GM20000 (cell line): ENCODE measurements at regions not wholly inside any gene's neighbourhood (a gene's known extent, or its start where the extent isn't known, plus 50 kb on each side); places are given as distances from the start of the nearest gene placed in this dataset.

Source experiments
- DNase-seq: peaks from one replicate; pipeline ENCODE4 v3.0.0; 2012; ENCODE audit warnings: low spot score
- CTCF ChIP-seq: IDR thresholded peaks from 2 replicates; pipeline ENCODE4 v1.5.1; 2012; ENCODE audit warnings: mild to moderate bottlenecking, control low read depth; ENCODE audit errors: extremely low read depth, missing control alignments

- no peak for TF ChIP-seq CTCF
- DNase-seq = no peak
These were observed 567.7 kb upstream of the B3GALT2 start for GRCh38 chr1:193754151-193754550.

- DNase-seq = no peak
These were observed 566.8 kb upstream of the B3GALT2 start for GRCh38 chr1:193753038-193753756.

DNA sequence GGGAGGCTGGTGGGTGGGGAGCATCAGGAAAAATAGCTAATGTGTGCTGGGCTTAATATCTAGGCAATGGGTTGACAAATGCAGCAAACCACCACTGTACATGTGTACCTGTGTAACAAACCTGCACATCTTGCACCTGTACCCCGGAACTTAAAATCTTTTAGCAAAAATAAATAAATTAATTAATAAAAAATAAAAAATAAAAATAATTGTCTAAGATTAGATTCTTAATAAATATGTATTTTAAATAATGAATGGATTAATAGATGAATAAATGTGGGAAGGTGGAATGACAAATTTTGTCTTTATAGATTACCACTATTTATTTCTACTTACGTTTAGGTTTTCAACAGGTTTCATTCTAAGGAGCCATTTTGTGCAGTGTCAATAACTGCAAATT is 563.5 kb upstream of the B3GALT2 start:
- DNase-seq = no peak
- no peak for TF ChIP-seq CTCF

More at GRCh38 chr1:193753038-193753756, 566.8 kb upstream of the B3GALT2 start:
- TF ChIP-seq CTCF = no peak

DNA sequence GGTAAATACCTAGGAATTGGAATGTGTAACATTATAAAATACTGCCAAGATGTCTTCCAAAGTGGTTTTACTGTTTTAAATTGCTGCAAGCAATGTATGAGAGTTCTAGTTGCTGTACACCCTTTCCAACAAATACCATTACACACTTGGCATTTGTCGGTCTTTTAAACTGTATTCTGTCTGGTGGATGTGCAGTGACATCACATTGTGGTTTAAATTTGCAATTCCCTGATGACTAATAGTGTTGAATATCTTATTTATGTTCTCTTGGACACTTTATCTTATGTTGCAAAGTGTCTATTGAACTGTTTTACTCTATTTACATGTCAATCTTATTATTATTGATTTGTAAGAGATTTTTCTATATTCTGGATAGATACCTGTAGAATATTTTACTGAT is 561.2 kb upstream of the B3GALT2 start:
- no peak for DNase-seq
- TF ChIP-seq CTCF = no peak

- DNase-seq = no peak
- TF ChIP-seq CTCF = no peak
These were observed 554.8 kb upstream of the B3GALT2 start for GRCh38 chr1:193741228-193741627.

DNA sequence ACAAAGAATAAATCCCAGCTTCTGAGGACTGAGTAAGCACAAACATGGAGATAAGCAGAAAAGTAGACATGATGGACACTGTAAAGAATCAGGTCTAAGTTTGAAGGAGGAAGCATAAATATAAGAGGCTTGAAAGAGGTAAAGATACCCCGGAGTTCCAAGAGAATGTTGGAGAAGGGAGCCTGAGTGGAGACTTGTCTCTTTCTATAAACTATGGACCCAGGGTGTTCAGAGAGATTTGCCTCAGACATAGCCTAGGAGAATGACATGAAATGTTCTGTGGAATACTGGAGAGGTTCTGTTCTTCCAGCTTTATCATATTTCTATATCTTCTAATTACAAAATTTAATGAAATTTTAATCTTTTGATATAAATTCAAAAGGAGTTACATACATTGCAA is 554.3 kb upstream of the B3GALT2 start:
- DNase-seq = no peak

DNA sequence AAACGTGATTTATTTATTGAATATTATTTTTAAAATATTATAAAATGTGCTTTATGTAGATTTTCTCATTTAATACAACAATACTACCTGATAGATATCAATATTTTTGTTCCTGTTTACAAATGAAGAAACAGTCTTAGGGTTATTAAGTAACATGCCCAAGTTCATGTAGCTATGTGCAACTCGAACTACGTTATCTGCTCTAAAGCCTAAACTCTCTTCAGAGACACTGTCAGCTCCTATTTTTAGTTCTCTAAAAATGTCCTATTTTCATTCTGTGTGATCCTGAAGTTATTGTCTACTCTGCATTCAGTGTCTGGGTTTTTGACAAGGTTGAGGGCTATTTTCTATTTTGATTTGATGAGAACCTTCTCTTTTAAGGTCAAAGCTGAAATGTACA is 550.1 kb upstream of the B3GALT2 start:
- DNase-seq = no peak
- no peak for TF ChIP-seq CTCF

More for the DNA sequence above, 554.3 kb upstream of the B3GALT2 start:
- TF ChIP-seq CTCF = no peak
